ENCODE measurements at regions not wholly inside any gene's neighbourhood (a gene's known extent, or its start where the extent isn't known, plus 50 kb on each side); places are given as distances from the start of the nearest gene placed in this dataset.

DNA sequence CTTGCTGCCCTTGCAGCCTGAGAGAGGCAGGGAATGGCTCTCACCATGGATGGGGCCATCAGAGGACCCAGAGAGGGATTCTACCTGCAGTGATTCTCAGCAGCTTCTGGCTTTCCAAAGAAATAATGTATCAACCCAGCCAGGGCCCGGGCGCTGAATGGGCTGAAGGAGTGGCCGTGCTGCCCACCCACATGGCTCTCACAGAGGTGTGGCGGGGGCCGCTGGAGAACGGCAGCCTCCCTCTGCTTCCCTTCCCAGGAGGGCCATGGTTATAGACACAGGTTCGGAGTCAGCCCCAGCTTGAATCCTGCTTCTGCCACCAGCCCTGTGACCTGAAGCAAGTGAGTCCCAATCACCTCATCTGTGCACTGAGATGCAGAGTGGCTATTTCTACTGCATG is 82.7 kb downstream of the THAP12 start:
- no peak for DNase-seq

GRCh38 chr11:76296731-76297542 is 84.0 kb downstream of the THAP12 start:
- DNase-seq: no peak

DNA sequence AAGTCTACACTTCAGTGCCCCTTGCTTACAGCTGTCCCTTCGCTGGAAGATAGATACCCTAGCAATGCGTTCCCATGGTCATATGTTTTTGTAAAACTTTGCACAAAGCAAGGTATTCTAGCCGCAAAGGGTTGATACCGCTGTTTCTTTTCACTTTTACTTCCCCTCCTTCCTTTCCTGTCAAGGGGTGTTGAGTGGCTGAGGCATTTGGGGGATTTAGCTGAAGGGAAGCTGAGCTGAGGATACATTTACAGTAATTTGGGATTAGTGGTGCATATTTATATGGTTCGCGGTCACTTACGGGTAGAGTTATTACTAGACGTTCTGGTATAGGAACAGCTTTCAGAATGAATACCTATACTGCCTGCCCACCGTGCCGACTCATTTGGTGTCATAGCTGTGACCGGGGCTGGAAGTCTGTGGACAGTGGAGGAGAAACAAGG is 86.9 kb upstream of the WNT11 start:
- no peak for DNase-seq

GRCh38 chr11:76292583-76293188 is 86.4 kb upstream of the WNT11 start:
- peak in 1 of 51 donors; percentile 4 for DNase-seq

DNA sequence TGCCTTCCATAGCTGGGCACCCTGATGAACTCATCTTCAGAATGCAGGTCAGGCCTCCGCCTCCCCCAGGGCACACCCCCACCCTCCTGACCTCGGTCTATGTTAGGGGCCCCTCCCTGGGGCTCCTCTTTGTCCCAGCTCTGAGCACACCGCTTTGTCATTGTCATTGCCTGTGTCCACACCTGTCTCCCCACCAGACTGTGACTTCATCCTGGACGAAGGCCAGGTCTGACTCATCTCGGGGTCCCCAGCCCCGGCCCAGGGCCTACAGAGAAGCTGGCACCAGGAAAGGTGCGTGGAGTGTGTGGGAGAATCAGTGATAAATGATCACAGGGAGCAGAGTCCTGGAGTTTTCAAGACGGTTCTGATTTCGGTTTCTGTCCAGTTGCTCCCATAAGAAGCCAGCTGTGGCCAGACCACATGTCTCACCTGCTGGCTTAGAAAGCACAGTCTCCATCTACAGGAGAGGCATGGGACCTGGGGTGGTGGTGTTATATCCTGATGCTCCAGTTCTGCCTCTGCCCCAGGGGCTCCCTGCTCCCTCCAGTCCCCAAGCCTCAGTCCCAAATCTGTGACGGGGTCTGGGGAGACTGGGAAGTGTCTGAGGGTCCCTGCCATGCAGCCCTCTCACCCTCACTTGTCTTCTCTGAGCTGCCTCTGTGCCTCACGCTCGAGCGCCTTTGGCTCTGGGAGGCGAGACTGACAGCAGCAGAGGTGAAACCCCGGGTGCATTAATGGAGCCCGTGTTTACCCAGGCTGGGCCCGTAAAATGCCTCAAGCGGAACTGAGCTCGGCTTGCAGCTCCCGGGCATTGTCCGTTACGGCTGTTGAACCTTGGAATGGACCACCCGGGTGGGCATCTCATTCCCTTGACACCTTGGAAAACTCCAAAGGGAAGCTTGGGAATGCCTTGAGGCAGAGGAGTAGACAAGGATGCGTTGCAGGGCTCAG is 85.5 kb upstream of the WNT11 start:
- DNase-seq: no peak

DNA sequence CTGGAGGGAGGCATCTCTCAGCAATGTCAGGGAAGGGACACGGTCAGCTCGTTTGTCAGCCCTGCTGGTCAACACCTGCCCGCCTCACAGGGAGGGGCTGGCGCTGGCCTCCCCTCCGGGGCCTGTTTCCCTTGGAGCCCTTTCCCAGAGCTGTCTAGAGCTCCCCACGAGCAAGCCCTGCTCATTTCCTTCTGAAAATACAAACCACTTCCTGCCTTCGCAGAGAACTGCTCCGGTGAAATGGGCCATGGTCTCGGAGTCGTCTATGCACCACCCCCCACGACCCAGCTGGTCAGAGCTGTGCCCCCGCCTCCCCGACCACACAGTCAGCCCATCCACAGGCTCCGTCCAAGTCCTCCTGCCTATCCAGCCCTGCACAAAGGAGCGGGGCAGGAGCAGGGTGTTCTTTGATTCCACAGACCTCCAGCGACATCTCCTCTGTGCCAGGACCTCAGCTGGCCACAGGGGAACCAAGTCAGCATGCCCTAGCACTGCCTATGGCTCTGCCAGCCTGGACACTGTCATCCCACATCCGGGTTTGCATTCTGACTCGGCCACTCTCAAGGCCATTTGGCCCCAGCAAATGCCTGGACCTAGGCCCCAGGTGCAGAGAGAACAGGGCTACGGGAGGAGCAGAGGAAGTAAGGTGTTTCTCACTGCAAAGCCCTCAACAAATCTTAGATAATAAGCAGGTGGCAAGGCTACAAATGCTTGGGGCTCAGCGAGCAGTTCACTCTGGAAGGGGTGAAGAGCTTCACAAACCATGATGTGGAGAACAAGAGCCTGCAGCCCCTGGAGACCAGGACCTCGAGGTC is 82.1 kb upstream of the WNT11 start:
- no peak for DNase-seq

DNA sequence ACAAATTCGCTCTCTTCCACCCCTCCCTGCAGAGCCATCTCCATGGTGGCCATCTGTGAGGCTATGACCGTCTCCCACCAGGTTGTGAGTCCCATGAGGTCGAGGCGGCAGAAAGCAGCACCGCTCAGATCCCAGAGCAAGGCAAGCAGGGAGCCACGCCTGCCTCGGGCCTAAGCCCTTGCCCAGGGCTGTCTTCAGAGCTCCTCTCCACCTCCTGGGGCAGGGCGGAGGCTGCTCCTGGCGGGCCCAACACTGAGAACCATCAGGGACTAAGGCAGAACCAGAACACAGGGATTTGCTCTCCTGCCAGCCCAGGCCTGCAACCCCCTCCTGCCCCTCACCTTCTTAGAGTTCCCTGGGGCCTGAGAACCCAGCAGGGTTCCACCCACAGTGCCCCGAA is 80.9 kb upstream of the WNT11 start:
- DNase-seq: no peak

DNA sequence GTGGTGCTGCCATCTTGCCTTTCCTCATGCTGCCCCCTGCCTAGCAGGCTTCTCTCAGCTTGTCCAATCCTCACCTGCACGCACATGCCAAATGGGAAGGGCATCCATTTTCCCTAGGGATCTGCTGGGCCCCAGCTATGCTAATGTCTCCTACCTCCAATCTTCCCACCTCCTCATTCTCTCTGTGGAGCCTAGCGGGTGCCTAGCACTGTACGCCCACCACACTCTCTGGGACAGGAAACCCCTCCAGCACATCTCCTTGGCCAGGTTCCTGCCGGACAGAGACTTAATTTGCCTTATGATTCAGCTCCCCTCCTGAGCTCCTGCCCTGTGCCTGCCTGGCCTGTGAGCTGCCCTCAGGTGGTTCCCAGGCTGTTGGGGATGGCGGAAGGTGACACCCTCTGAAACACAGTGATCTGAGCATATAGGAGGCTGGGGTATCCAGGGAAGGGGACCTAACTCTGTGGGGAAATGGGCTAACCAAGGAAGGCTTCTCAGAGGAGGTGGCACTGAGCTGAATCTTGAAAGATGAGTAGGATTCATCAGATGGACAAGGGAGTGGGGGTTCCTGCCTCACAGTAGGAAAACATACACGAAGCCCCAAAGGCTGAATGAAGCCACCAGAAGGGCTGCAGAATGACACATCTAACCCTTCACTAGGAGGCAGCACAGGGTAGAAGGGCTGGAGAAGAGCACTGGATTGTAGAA is 79.2 kb upstream of the WNT11 start:
- DNase-seq: no peak

- no peak for DNase-seq
Measured at GRCh38 chr11:76284161-76284560, 77.9 kb upstream of the WNT11 start.

- no peak for DNase-seq
Measured at GRCh38 chr11:76282811-76283595, 76.7 kb upstream of the WNT11 start.

GRCh38 chr11:76282172-76282571 is 75.9 kb upstream of the WNT11 start:
- no peak for DNase-seq

DNA sequence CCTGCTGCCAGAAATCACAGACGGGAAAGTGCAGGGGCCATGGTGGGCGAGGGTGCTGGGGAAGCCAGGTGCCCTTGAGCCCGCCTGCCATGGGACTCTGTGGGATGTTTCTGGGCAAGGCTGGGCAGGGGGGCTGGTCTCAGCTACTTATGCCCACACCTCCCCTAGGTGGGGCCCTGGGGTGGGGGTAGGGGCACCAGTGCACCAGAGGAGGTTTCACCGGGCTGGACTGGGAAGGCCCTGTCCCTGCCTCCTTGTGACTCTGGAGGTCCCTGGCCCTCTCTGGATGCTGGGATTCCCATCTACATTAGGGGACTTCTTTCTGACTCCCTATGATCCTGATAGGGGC is 75.2 kb upstream of the WNT11 start:
- no peak for DNase-seq

DNA sequence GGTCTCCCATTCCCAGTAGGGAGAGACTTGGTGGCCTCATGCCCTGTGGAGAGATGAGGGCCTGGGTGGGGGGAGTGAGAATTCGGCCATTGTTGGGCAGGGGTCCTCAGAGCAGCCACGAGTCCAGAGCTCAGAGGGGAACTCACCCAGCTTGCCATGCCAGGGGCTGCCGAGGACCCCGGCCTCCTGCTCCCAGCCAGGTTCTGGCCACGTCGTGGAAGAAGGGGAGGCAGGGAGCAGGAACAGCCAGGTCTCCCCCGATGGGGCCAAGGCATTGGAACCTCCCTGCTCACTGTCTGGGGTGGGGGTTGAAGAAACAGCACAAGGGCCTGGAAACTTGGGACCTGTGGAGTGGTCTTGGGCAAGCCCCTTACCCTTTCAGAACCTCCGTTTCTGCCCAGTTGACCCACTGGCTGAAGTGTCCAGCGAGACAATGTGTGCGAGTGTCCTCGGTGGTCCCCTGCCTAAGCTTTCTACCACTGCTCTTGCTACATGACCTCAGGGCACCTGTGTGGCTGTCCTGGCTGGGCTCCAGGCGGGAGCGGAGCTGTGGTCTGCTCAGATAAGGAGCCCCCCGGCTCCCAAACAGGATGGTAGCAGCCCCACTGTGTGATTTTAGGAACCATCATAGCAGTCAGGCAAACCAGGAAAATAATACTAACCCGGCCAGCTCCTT is 74.7 kb upstream of the WNT11 start:
- no peak for DNase-seq

DNA sequence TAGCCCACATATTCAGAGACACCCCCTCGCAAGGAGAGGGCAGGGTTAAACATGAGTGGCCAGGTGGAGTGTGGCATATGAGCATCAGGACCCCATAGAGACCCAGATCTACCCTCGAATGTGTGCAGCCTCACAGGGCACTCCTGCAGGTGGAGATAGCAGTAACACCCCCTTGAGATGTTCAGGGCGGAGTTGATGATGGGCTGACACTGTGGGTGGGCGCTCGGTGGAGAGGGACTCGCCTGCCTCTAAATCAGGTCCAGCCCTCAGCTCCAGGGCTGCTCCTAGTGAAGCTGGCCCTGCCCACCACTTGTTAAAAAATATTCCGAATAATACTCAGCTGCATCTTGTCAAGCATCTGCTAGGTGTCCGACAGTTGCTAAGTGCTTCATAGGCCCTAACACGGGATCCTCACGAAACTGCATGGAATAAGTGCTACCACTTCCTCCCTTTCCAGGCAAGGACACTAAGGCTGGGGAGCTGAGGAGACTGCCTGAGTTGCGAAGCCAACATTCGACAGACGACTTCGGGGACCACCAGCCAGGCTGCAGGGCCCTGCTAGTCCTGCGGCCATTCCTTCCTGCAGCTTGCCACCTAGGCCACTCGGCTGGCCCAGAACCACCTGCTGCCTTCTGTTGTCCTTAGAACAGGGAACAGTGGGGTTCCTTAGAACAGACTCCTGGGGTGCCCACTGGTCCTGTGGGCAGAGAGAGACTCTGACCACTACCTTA is 74.0 kb upstream of the WNT11 start:
- no peak for DNase-seq

DNA sequence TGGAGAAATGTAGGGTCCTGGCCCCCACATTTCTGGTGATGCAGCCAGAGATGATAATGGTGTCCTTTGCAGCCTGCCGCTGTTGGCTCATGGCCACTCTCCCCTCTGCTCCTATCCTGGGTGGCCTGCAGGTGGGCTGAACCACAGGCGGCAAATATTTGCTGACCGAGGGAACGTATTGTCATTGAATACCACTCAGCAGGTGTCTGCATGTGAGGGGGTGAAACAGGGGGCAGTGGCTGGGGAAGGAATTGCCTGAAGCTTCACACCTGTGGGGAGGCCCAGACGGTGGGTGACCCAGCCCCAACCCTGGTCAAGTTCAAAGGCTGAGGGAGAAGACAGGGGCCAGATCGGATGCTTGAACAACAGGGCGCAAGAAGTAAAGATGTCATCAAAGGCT is 73.3 kb upstream of the WNT11 start:
- DNase-seq: no peak

GRCh38 chr11:76279038-76279437 is 72.7 kb upstream of the WNT11 start:
- DNase-seq: no peak

DNA sequence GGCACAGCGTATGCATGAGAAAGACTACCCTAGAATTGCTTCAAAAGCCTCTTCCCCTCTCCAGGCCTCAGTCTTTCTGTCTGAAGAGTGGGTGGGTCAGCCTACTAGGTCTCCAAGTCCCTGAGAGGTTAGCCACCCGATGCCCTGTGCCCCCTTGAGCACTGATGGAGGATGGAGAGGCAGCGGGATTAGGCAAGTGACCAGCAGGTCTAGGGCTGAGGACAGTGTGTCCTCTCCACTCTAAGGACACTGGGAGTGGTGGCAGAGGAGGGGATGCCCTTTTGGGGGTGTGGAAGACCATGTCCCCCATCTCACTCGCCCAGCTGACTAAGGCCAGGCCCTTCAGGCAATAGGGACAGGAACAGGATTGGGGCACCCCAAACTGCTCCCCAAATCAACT is 72.2 kb upstream of the WNT11 start:
- no peak for DNase-seq
